Loucy (cell line): ENCODE measurements at regions not wholly inside any gene's neighbourhood (a gene's known extent, or its start where the extent isn't known, plus 50 kb on each side); places are given as distances from the start of the nearest gene placed in this dataset.
A peak's percentile ranks its signal among the peaks of the same experiment; 100 is the strongest.

Source experiments
- H2AFZ ChIP-seq: fragments of 200-600 bp; sonication (generic); 2 replicates; pipeline ENCODE4 v1.6.0; 2016; ENCODE audit warnings: antibody characterized with exemption, mild to moderate bottlenecking, low read length, moderate library complexity
- H3F3A ChIP-seq: fragments of 200-600 bp; 2 replicates; pipeline ENCODE4 v1.6.0; 2016; ENCODE audit warnings: antibody characterized with exemption, low read depth, mild to moderate bottlenecking
- H3K27me3 ChIP-seq: fragments of 200-600 bp; sonication (generic); 2 replicates; pipeline ENCODE4 v1.6.1; 2014; ENCODE audit warnings: low read length, mild to moderate bottlenecking; ENCODE audit not compliant: insufficient read depth, poor library complexity, severe bottlenecking
- H3K36me3 ChIP-seq: fragments of 200-600 bp; sonication (generic); 2 replicates; pipeline ENCODE4 v1.6.1; 2016; ENCODE audit warnings: low read length; ENCODE audit not compliant: insufficient read depth
- H3K4me1 ChIP-seq: fragments of 200-600 bp; sonication (generic); 2 replicates; pipeline ENCODE4 v1.5.1; 2014; ENCODE audit warnings: low read length, mild to moderate bottlenecking; ENCODE audit not compliant: insufficient read depth, poor library complexity, severe bottlenecking
- H3K4me2 ChIP-seq: fragments of 200-600 bp; sonication (generic); 2 replicates; pipeline ENCODE4 v1.6.0; 2014; ENCODE audit warnings: antibody characterized with exemption, low read length, low read depth, mild to moderate bottlenecking; ENCODE audit not compliant: poor library complexity, severe bottlenecking
- H3K4me3 ChIP-seq: fragments of 200-600 bp; sonication (generic); 2 replicates; pipeline ENCODE4 v1.5.1; 2014; ENCODE audit warnings: low read length, mild to moderate bottlenecking, mixed read lengths; ENCODE audit not compliant: poor library complexity, severe bottlenecking
- H3K79me2 ChIP-seq: fragments of 200-600 bp; sonication (generic); 2 replicates; pipeline ENCODE4 v1.6.1; 2014; ENCODE audit warnings: low read length; ENCODE audit not compliant: insufficient read depth
- H3K9ac ChIP-seq: fragments of 200-600 bp; sonication (generic); 2 replicates; pipeline ENCODE4 v1.6.0; 2014; ENCODE audit warnings: mild to moderate bottlenecking, low read depth, low read length, moderate library complexity; ENCODE audit not compliant: poor library complexity, severe bottlenecking
- H3K9me2 ChIP-seq: fragments of 200-600 bp; sonication (generic); replicated peaks from 2 replicates; pipeline ENCODE4 v1.6.1; 2016; ENCODE audit warnings: low read depth, low read length, mixed read lengths
- H3K9me3 ChIP-seq: fragments of 200-600 bp; sonication (generic); 2 replicates; pipeline ENCODE4 v1.6.1; 2014; ENCODE audit warnings: mild to moderate bottlenecking, antibody characterized with exemption, low read length, low read depth; ENCODE audit not compliant: insufficient read depth
- H4K20me1 ChIP-seq: fragments of 200-600 bp; sonication (generic); 2 replicates; pipeline ENCODE4 v1.6.0; 2014; ENCODE audit warnings: antibody characterized with exemption, low read length, mild to moderate bottlenecking; ENCODE audit not compliant: insufficient read depth, poor library complexity, severe bottlenecking
- CTCF ChIP-seq: fragments of 200-600 bp; sonication (generic); conservative IDR thresholded peaks from 2 replicates; pipeline ENCODE4 v1.5.1; 2014; ENCODE audit warnings: mild to moderate bottlenecking, antibody characterized with exemption, low read length
- EZH2phosphoT487 ChIP-seq: fragments of 200-600 bp; IDR thresholded peaks from 2 replicates; pipeline ENCODE4 v1.6.1; 2018; ENCODE audit warnings: antibody characterized with exemption, mild to moderate bottlenecking, moderate library complexity, borderline replicate concordance

- Histone ChIP-seq H2AFZ (no peak overlapping the region), H3F3A (no peaks in the 10 kb centered on the region), H3K4me3 (no peak overlapping the region), H3K4me1 (no peaks in the 10 kb centered on the region), H3K9me2 (no peaks in the 10 kb centered on the region), H3K4me2 (peak overlapping the region; percentile 36), H3K36me3 (no peaks in the 10 kb centered on the region), H3K79me2 (no peaks in the 10 kb centered on the region), H4K20me1 (no peaks in the 10 kb centered on the region), H3K9ac (no peak overlapping the region), H3K27me3 (no peaks in the 10 kb centered on the region), H3K9me3 (peaks cover 7% of the 10 kb centered on the region; the same call in 1 of the 2 replicates)
- TF ChIP-seq CTCF: no peak
- TF ChIP-seq EZH2phosphoT487: no peak
Observed at GRCh38 chr18:77821892-77822291, 572.2 kb downstream of the GALR1 start.

GRCh38 chr18:77822632-77823031 is 573.0 kb downstream of the GALR1 start:
- peak overlapping the region; percentile 29 for H3K9ac ChIP-seq
- no peaks in the 10 kb centered on the region for H3K9me2 ChIP-seq
- 0 out of 2 replicates have a peak overlapping the region, but pooled peaks have one; percentile 30 for H2AFZ ChIP-seq
- TF ChIP-seq EZH2phosphoT487: no peak
- no peak for TF ChIP-seq CTCF
- no peaks in the 10 kb centered on the region for H3K27me3 ChIP-seq
- H3K36me3 ChIP-seq: no peaks in the 10 kb centered on the region
- peaks cover 7% of the 10 kb centered on the region; the same call in 1 of the 2 replicates for H3K9me3 ChIP-seq
- H3K79me2 ChIP-seq: no peaks in the 10 kb centered on the region
- H3F3A ChIP-seq: no peaks in the 10 kb centered on the region
- H3K4me2 ChIP-seq: peak overlapping the region; percentile 36
- peak overlapping the region; percentile 26 for H3K4me3 ChIP-seq
- no peaks in the 10 kb centered on the region for H3K4me1 ChIP-seq
- no peaks in the 10 kb centered on the region for H4K20me1 ChIP-seq

GRCh38 chr18:77833807-77834206 is 584.2 kb downstream of the GALR1 start:
- Histone ChIP-seq H3K4me1 (no peaks in the 10 kb centered on the region), H3K9me3 (no peaks in the 10 kb centered on the region), H2AFZ (no peak overlapping the region), H3K4me2 (no peak overlapping the region), H3K9ac (no peak overlapping the region), H3F3A (no peaks in the 10 kb centered on the region), H3K79me2 (no peaks in the 10 kb centered on the region), H3K9me2 (no peaks in the 10 kb centered on the region), H3K4me3 (no peak overlapping the region), H3K36me3 (no peaks in the 10 kb centered on the region), H3K27me3 (no peaks in the 10 kb centered on the region), H4K20me1 (no peaks in the 10 kb centered on the region)
- TF ChIP-seq EZH2phosphoT487 (no peak), CTCF (no peak)
